ENCODE measurements at regions not wholly inside any gene's neighbourhood (a gene's known extent, or its start where the extent isn't known, plus 50 kb on each side); places are given as distances from the start of the nearest gene placed in this dataset.

GRCh38 chr2:14936426-14936825, 303.9 kb downstream of the LRATD1 start:
- Histone ChIP-seq H3K27ac (ENCODE audit: low read depth in 1 of 2, low read length in 1 of 2) (no peak overlapping the region), H3K4me1 (ENCODE audit: control insufficient read depth in 5 of 5, insufficient read depth in 5 of 5, low read length in 5 of 5) (peaks cover 0 to 2% (median 0%) of the 10 kb centered on the region in 5 donors), H3K27me3 (ENCODE audit: control insufficient read depth in 3 of 3, insufficient read depth in 3 of 3, low read length in 2 of 3) (no peaks in the 10 kb centered on the region), H3K4me3 (no peak overlapping the region), H3K9ac (ENCODE audit: insufficient read depth in 1 of 2, low read length in 2 of 2) (no peak overlapping the region), H3K36me3 (ENCODE audit: control insufficient read depth in 4 of 4, insufficient read depth in 4 of 4, low read length in 4 of 4) (no peaks in the 10 kb centered on the region), H3K9me3 (ENCODE audit: control insufficient read depth in 4 of 4, insufficient read depth in 3 of 4, low read length in 3 of 4) (peaks cover 0 to 13% (median 3%) of the 10 kb centered on the region in 4 donors)
- DNase-seq (no peak), ATAC-seq (ENCODE audit: insufficient read depth, low FRiP score) (no peak)
- 65 to 81% methylated on average over 3 of the region's 3 CpGs for WGBS, 2 donors
- TF ChIP-seq, protein P1, sequence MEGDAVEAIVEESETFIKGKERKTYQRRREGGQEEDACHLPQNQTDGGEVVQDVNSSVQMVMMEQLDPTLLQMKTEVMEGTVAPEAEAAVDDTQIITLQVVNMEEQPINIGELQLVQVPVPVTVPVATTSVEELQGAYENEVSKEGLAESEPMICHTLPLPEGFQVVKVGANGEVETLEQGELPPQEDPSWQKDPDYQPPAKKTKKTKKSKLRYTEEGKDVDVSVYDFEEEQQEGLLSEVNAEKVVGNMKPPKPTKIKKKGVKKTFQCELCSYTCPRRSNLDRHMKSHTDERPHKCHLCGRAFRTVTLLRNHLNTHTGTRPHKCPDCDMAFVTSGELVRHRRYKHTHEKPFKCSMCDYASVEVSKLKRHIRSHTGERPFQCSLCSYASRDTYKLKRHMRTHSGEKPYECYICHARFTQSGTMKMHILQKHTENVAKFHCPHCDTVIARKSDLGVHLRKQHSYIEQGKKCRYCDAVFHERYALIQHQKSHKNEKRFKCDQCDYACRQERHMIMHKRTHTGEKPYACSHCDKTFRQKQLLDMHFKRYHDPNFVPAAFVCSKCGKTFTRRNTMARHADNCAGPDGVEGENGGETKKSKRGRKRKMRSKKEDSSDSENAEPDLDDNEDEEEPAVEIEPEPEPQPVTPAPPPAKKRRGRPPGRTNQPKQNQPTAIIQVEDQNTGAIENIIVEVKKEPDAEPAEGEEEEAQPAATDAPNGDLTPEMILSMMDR (IDR thresholded peaks at IDR 0.05; ENCODE audit: control extremely low read depth, extremely low read depth): no peak

DNA sequence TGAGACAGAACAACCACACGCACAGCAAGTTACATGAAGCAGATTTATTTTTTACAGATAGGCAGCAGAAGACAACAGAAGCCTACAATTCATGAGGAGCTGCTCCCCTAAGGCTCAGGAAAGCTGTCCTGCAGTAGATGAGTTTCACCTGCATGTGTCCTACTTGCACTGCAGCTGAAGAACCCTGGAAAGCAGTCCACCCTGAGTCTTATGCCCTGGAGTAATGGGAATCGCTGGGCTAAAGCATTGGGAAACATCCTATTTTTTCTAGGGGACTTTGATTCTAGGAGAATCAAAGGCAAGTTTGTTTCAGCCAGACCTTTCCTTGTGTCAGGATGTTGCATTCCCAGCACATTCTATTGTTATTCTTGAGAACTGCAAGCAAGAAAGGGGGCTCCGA, 304.8 kb downstream of the LRATD1 start:
- TF ChIP-seq, protein P1 (IDR thresholded peaks at IDR 0.05; ENCODE audit: control extremely low read depth, extremely low read depth): no peak
- Histone ChIP-seq H3K9me3 (ENCODE audit: control insufficient read depth in 4 of 4, insufficient read depth in 3 of 4, low read length in 3 of 4) (peaks cover 0 to 13% (median 3%) of the 10 kb centered on the region in 4 donors), H3K9ac (ENCODE audit: insufficient read depth in 1 of 2, low read length in 2 of 2) (no peak overlapping the region), H3K27me3 (ENCODE audit: control insufficient read depth in 3 of 3, insufficient read depth in 3 of 3, low read length in 2 of 3) (no peaks in the 10 kb centered on the region), H3K4me3 (no peak overlapping the region), H3K27ac (ENCODE audit: low read depth in 1 of 2, low read length in 1 of 2) (no peak overlapping the region), H3K4me1 (ENCODE audit: control insufficient read depth in 5 of 5, insufficient read depth in 5 of 5, low read length in 5 of 5) (peaks cover 0 to 2% (median 0%) of the 10 kb centered on the region in 5 donors), H3K36me3 (ENCODE audit: control insufficient read depth in 4 of 4, insufficient read depth in 4 of 4, low read length in 4 of 4) (no peaks in the 10 kb centered on the region)
- 92 to 93% methylated on average over 3 of the region's 3 CpGs for WGBS, 2 donors
- ATAC-seq (ENCODE audit: insufficient read depth, low FRiP score): no peak
- no peak for DNase-seq

DNA sequence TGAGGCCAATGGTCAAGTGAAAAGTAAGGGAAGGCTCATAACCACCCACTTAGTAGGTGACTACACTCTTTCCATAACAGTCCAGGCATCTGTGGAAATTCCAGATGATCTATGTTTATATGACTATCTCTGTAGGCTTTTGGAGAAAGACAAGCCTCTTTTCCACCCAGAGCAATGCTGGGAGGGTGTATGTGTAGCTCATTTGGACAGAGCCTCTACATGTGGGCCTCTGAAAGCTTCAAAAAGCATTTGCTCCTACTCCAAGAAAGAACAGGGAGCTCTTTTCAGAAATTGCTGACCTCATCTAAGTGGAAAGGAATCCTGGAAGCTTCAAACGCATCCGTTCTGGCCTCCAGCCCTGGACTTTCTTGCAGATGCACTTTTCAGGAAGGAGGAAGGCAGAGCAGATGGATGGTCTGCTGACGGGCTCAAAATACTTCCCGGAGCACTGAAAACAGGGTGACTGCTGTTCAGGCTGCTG, 308.7 kb downstream of the LRATD1 start:
- Histone ChIP-seq H3K4me3 (no peak overlapping the region), H3K9me3 (ENCODE audit: control insufficient read depth in 4 of 4, insufficient read depth in 3 of 4, low read length in 3 of 4) (peaks cover 0 to 13% (median 3%) of the 10 kb centered on the region in 4 donors), H3K36me3 (ENCODE audit: control insufficient read depth in 4 of 4, insufficient read depth in 4 of 4, low read length in 4 of 4) (no peaks in the 10 kb centered on the region), H3K4me1 (ENCODE audit: control insufficient read depth in 5 of 5, insufficient read depth in 5 of 5, low read length in 5 of 5) (peaks cover 0 to 2% (median 0%) of the 10 kb centered on the region in 5 donors), H3K9ac (ENCODE audit: insufficient read depth in 1 of 2, low read length in 2 of 2) (no peak overlapping the region), H3K27me3 (ENCODE audit: control insufficient read depth in 3 of 3, insufficient read depth in 3 of 3, low read length in 2 of 3) (no peaks in the 10 kb centered on the region), H3K27ac (ENCODE audit: low read depth in 1 of 2, low read length in 1 of 2) (no peak overlapping the region)
- 72 to 75% methylated on average over 4 of the region's 4 CpGs for WGBS, 2 donors
- ATAC-seq (ENCODE audit: insufficient read depth, low FRiP score) (peak; percentile 53), DNase-seq (peak; percentile 40 to 84 (median 45))
- TF ChIP-seq, protein P1 (IDR thresholded peaks at IDR 0.05; ENCODE audit: control extremely low read depth, extremely low read depth): no peak

- WGBS, 2 donors: 88 to 90% methylated on average over 3 of the region's 3 CpGs
- ATAC-seq (ENCODE audit: insufficient read depth, low FRiP score) (no peak), DNase-seq (no peak)
- Histone ChIP-seq H3K36me3 (ENCODE audit: control insufficient read depth in 4 of 4, insufficient read depth in 4 of 4, low read length in 4 of 4) (no peaks in the 10 kb centered on the region), H3K9ac (ENCODE audit: insufficient read depth in 1 of 2, low read length in 2 of 2) (no peak overlapping the region), H3K4me1 (ENCODE audit: control insufficient read depth in 5 of 5, insufficient read depth in 5 of 5, low read length in 5 of 5) (peaks cover 0 to 2% (median 0%) of the 10 kb centered on the region in 5 donors), H3K27me3 (ENCODE audit: control insufficient read depth in 3 of 3, insufficient read depth in 3 of 3, low read length in 2 of 3) (no peaks in the 10 kb centered on the region), H3K4me3 (no peak overlapping the region), H3K27ac (ENCODE audit: low read depth in 1 of 2, low read length in 1 of 2) (no peak overlapping the region), H3K9me3 (ENCODE audit: control insufficient read depth in 4 of 4, insufficient read depth in 3 of 4, low read length in 3 of 4) (peaks cover 0 to 8% (median 0%) of the 10 kb centered on the region in 4 donors)
- TF ChIP-seq, protein P1 (IDR thresholded peaks at IDR 0.05; ENCODE audit: control extremely low read depth, extremely low read depth): no peak
Measured at GRCh38 chr2:14942987-14943386, 310.5 kb downstream of the LRATD1 start.

All from lung (tissue), 11 donors.